HG02759 (cell line): ENCODE measurements at regions not wholly inside any gene's neighbourhood (a gene's known extent, or its start where the extent isn't known, plus 50 kb on each side); places are given as distances from the start of the nearest gene placed in this dataset.
A peak's percentile ranks its signal among the peaks of the same experiment; 100 is the strongest.
"Not testable (repeated sequence)": the region's sequence is repeated elsewhere in the genome, so short reads cannot be mapped to it uniquely, and the experiment has no call there.

Experiments used
- ATAC-seq: cut with Tn5 transposase; IDR thresholded peaks from one replicate; pipeline ENCODE4 v1.9.1; 2021; ENCODE audit warnings: mild to moderate bottlenecking, moderate library complexity; ENCODE audit not compliant: unreplicated experiment

DNA sequence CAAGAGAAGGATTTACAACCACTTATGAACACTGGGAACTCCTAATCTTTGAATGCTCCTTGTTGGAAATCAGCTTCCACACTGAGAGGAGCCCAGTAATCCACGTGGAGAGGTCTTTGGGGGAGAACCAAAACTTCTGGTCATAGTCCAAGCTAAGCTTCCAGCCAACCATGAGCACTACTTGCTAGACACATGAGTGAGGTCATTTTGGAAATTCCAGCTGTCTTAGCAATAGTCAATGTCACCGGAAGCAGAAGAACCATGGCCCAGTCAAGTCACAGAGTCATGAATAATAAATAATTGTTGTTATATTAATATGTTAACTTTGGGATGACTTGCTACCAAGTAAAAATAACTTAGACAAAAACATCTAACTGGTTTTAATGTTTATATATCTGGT, 324.9 kb upstream of the SGCG start:
- no peak for ATAC-seq

DNA sequence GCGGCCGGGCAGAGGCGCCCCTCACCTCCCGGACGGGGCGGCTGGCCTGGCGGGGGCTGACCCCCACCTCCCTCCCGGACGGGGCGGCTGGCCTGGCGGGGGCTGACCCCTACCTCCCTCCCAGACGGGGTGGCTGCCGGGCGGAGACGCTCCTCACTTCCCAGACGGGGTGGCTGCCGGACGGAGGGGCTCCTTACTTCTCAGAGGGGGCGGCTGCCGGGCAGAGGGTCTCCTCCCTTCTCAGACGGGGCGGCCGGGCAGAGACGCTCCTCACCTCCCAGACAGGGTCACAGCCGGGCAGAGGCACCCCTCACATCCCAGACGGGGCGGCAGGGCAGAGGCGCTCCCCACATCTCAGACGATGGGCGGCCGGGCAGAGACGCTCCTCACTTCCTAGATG, 321.8 kb upstream of the SGCG start:
- ATAC-seq = not testable (repeated sequence)

DNA sequence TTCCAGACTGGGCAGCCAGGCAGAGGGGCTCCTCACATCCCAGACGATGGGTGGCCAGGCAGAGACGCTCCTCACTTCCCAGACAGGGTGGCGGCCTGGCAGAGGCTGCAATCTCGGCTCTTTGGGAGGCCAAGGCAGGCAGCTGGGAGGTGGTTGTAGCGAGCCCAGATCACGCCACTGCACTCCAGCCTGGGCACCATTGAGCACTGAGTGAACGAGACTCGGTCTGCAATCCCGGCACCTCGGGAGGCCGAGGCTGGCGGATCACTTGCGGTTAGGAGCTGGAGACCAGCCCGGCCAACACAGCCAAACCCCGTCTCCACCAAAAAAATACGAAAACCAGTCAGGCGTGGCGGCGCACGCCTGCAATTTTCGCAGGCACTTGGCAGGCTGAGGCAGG, 321.4 kb upstream of the SGCG start:
- not testable (repeated sequence) for ATAC-seq

DNA sequence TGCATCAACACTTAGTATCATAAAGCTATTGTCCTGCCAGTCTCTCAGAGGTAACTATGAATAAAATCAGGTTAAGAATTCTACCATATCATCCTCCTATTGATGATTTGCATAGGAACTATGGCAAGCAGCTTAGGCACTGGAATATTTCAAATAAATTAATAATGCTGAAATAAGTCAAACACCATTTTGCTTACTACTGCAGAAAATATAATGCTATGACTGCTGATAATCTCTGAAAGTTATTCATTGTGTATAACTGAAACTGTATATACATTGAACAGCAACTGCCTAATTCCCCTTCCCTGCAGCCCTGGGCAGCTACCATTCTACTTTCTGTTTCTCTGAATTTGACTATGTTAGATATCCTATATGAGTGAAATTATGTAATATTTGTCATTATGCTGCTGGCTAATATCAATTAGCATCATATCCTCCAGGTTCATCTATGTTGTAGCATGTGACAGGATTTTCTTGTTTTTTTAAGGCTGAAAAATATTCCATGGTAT, 318.8 kb upstream of the SGCG start:
- no peak for ATAC-seq

DNA sequence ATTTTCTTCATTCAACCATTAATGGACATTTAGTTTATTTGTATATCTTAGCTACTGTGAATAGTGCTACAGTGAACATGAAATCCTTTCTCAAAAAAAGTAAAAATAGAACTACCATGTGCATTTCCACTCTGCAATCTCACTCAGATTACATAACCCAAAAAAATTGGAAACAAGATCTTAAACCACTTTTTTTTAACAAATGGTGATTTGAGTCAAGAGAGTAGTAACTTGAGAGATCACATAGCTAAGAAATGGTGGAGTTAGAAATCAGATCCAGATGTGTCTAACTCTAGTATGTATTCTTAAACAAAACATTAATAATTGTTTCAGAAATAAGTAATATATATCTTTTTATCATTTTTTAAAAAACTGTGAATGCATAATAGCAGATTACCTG, 318.3 kb upstream of the SGCG start:
- no peak for ATAC-seq

DNA sequence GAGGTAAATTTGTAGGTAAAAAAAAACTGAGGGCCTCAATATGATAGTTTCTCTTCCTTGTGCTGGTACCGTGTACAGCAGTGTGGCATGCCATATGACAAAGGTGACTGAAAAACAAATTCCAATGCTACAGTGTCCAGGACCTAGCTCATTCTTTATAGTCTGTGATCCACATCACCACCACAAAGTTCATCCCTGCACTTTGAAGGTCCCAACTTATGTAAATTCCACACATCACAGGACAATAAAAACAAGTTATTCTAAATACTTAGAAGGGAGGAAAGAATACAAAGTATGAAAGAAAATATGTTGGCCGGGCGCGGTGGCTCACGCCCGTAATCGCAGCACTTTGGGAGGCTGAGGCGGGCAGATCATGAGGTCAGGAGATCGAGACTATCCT, 314.6 kb upstream of the SGCG start:
- ATAC-seq = no peak

DNA sequence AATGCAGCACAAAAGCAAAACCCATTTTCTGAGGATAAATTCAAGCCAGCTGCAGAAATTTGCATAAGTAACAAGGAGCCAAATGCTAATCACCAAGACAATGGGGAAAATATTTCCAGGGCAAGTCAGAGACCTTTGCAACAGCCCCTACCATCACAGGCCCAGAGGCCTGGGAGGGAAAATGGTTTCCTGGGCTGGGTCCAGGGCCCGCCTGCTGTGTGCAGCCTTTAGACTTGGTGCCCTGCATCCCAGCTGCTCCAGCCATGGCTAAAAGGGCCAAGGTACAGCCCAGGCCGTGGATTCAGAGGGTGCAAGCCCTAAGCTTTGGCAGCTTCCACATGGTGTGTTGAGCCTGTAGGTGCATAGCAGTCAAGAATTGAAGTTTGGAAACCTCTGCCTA, 309.5 kb upstream of the SGCG start:
- no peak for ATAC-seq

DNA sequence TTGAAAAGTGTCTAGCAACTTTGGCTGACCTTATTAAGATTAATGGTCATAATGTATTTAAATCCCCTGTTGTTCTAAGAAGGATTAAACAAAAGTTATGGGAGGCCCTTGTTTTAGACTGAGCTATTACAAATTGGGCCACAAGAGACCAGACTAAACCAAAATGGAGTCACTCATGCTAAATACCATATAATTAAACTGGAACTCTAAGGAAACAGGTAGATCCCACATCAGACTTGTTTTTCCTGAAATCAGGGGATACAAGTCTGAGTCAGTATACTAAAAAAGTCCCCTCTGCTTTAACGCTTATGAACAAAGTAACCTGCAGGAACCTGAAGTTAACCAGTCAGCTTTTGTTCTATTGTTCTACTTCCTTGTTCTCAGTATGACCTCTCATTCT, 305.9 kb upstream of the SGCG start:
- ATAC-seq = no peak

DNA sequence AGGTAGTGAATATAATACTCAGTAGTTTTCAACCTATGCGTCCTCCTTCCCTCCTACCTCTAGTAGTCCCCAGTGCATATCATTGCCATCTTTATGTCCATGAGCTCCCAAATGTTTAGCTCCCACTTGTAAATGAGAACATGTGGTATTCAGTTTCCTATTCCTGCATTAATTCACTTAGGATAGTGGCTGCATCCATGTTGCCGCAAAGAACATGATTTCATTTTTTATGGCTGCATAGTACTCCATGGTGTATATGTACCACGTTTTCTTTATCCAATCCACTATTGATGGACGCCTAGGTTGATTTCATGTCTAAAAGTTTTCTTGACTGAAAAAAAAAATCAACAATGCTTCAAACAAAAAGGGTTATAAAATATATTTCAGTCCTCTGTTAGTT, 303.4 kb upstream of the SGCG start:
- ATAC-seq = no peak

DNA sequence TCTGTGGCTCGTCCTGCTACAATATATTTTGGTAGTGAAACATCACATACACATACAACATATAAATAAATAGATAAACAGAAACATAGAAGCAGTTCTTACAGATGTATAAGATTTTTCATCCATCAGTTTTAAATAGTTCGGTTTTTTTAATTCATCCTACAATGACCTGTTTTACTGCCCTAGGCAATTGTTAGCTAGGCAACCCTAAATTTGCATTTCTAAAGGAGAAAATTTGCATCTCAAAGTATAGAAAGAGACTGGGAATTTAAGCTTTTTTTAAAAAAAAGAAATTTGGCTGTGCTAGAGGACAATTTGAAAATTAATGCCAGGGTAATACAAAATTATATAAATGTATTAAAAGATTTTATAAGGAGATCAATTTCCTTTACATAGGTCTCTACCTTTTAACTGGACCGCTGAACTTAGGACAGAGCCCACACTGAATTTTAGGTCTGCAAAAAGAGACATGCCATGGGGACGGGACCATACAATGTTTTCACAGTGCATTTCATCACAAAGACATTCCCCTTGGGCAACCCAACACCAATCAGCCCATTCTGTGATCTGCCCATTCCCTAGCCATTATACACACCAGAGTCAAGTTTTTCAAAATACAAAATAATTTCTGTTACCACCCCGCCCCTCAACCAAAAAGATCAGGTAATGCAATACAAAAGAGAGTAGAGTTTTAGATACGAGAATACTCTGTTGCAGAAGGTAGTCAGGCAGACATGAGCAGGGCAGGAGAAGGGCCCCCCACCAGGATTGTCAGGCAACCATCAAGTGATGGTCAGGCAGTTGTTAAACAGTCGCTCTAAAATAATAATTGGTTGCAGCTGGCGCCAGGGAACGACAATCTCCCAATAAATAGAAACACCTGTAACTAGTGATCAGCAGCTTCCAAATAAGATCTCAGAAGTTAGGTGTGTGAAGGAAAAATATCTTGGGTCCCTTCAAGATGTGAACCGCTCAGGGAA, 299.7 kb upstream of the SGCG start:
- no peak for ATAC-seq

DNA sequence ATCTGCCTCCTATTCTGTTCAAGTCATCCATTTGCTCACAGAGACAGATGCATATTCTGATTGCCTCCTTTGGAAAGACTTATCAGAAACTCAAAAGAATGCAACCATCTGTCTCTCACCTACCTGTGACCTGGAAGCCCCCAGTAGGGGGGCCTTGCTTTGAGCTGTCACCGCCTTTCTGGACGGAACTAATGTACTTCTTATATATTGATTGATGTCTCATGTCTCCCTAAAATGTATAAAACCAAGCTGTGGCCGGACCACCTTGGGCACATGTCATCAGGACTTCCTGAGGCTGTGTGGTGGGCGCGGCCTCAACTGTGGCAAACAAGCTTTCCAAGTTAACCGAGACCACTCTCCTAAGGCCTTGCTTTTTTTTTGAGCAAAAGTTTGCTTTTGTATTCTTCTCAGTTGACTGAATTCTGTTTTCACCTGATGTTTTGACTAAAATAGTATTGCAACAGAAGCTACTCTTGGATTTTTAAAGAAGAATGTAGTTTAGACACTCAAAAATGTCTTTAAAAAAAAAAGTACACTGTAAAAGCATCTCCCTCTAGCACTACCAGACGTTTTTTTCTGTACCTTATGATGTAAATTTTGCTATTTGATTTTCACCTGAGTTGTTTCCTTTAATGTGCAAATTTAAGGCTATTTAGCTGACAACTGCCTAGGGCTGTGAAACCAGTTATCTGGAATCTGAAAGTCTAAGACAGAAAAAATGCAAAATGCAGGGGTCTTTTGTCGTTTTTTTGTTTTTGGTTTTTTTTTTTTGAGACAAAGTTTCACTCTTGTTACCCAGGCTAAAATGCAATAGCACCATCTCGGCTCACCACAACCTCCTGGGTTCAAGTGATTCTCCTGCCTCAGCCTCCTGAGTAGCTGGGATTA, 298.8 kb upstream of the SGCG start:
- ATAC-seq = not testable (repeated sequence)

DNA sequence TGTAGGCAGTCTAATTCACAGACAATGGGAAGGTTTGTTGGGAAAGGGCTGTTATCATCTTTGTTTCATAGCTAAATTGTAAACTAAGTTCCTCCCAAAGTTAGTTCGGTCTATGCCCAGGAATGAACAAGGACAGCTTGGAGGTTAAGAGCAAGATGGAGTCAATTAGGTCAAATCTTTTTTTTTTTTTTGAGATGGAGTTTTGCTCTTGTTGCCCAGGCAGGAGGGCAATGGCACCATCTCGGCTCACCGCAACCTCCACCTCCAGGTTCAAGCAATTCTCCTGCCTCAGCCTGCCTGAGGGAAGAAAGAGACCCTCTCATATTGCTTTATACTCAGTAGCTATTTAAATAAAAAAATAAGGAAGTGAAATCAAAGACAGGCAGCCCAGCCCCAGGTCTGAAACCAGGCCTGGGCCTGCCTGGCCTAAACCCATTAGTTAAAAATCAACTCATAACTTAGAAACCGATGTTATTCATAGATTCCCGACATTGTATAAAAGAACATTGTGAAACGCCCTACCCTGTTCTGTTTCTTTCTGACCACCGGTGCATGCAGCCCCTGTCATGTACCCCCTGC, 297.4 kb upstream of the SGCG start:
- peak; percentile 80 for ATAC-seq

DNA sequence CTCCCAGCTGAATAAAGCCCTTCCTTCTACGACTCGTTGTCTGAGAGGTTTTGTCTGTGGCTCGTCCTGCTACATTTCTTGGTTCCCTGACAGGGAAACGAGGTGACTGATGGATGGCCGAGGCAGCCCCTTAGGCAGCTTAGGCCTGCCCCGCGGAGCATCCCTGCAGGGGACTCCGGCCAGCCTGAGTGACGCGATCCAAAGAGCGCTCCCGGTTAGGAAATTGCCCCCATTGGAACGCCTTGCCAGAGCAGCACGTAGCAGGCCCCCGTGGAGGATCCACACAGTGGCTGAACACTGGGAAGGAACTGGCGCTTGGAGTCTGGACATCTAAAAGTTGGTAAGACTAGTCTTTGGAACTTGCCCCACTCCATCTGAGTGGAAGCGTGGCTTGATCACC, 296.8 kb upstream of the SGCG start:
- no peak for ATAC-seq

DNA sequence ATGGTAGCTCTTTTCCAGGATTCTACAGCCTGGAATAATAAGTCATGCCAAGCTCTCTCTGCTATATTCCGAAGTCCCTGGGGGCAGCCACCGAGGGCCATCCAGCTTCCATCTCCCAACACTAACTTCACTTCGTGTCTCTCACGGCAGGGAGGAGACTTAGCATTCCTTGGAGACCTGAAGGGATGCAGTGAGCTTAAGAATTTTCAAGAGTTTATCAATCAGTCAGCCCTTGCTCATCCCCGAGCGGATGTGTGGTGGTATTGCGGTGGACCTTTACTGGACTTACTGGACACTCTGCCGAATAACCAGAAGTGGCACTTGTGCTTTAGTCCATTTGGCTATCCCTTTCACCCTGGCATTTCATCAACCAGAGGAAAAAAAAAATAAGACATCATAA, 294.7 kb upstream of the SGCG start:
- ATAC-seq = not testable (repeated sequence)

DNA sequence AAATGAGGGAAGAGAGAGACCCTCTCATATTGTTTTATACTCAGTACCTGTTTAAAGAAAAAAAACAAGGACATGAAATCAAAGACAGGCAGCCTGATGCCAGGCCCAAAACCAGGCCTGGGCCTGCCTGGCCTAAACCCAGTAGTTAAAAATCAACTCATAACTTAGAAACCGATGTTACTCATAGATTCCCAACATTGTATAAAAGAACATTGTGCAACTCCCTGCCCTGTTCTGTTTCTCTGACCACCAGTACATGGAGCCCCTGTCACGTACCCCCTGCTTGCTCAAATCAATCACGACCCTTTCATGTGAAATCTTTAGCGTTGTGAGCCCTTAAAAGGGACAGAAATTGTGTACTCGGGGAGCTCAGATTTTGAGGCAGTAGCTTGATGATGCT, 291.4 kb upstream of the SGCG start:
- ATAC-seq = not testable (repeated sequence)

DNA sequence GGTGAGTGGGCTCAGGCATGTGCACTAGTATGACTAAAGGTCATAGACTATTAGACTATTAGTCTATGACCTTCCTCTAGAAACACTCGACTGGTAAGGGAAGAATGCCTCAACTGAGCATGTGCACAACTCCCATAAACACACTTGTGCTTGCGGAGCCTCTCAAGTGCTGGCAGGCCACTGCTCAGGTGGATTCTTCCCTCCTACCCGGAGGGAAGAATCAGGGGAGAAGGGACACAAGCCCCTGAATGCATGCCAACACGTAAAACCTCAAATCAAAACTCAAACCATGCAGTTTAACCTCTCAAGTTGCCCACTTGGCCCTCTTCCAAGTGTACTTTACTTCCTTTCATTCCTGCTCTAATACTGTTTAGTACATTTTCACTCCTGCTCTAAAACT, 287.6 kb upstream of the SGCG start:
- ATAC-seq = no peak

DNA sequence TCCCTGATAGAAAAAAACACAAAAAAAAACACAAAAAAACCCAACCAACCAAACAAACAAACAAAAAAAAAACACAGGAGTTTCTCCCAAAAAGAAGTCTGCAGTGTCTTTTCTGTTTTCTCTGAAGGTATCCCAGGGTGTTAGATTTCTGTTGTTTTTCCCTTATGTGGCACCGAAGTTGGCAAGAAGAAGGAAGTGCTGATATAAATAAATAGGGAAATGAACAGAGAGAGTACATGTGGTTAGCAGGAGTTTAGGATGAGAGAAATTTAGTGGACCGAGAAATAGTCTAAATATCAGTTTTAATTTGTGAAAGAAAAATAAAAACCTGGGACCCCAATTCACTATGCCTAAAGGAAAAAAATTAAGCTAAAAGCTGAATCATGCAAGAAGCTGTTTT, 287.0 kb upstream of the SGCG start:
- ATAC-seq = no peak

DNA sequence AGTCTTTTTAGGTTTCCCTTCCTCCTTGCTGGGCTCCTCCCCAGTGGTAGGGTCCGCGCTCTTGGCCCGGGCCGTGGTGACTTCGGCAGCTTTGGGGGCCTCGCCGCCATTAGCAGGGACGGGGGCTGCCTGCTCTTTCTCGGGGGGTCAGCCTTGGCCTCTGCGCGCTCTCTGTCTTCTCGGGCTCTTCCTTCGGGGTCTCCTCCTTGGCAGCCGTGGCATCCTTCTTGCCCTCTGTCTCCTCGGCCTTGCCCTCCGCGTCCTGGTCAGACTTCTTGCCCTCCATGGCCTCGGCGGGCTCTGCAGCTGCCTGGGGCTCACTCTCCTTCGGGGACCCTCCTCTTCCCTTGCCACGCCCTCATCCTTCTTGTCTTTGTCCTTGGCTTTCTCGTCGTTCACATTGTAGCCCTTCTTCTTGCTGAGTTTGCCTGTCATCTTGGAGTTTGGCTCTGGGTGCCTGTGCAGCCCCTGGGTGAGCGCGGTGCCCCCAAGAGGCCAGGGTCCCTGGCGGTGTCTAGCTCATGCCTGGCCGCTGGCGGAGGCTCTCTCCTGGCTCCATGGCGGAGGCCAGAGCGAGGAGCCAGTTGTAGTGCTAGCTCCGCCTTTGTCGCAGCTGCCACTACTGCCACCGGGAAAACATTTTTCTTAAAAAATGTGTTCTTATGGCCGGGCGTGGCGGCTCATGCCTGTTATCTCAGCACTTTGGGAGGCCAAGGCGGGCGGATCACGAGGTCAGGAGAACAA, 283.0 kb upstream of the SGCG start:
- no peak for ATAC-seq

DNA sequence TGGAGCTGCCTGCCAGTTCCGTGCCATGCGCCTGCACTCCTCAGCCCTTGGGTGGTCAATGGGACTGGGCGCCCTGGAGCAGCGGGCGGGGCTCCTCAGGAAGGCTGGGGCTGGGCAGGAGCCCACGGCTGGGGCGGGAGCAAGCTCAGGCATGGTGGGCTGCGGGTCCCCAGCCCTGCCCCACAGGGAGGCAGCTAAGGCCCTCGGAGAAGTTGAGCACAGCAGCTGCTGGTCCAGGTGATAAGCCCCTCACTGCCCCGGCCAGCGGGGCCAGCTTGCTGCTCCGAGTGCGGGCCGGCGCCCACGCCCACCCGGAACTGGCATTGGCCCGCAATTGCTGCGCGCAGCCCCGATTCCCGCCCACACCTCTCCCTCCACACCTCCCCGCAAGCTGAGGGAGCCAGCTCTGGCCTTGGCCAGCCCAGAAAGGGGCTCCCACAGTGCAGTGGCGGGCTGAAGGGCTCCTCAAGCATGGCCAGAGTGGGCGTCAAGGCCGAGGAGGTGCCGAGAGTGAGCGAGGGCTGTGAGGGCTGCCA, 280.3 kb upstream of the SGCG start:
- not testable (repeated sequence) for ATAC-seq

DNA sequence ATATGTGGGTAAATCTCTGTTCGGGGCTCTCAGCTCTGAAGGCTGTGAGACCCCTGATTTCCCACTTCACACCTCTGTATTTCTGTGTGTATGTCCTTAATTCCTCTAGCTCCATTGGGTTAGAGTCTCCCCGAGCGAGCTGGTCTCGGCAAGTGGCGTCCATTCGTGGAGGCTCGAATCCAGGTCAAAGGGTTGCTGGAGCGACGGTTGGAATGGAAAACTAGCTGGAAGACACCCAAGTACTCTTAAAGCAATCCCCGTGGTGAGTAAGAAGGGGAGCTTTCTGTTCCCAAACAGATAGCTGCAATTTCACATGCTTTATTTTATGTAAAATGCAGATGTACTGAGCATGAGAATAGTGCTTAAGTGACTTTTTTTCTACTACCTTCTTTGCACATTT, 277.5 kb upstream of the SGCG start:
- no peak for ATAC-seq
